Heart right ventricle (tissue), 16 donors: ENCODE measurements at regions not wholly inside any gene's neighbourhood (a gene's known extent, or its start where the extent isn't known, plus 50 kb on each side); places are given as distances from the start of the nearest gene placed in this dataset.

ENCODE experiments used
- ATAC-seq, 8 donors: fragments of 200-7000 bp; cut with Tn5 transposase; one replicate each; pipeline ENCODE4 v1.9.1; 2020; ENCODE audit warnings: mild to moderate bottlenecking in 8 of 8, moderate library complexity in 8 of 8, moderate number of reproducible peaks in 1 of 8
- DNase-seq, 2 donors: peaks; one replicate each; pipeline ENCODE4 v3.0.0-alpha.2; 2020
- H3K27ac ChIP-seq, 10 donors: fragments of 200-600 bp; sonication (generic) in 2 of 10; one replicate each; pipeline versions ENCODE4 v1.5.0 to v1.8.0; 2020 to 2022; ENCODE audit warnings: mild to moderate bottlenecking in 3 of 10
- H3K27me3 ChIP-seq, 7 donors: fragments of 200-600 bp; one replicate each; pipeline ENCODE4 v1.8.0; 2021 to 2022; ENCODE audit warnings: mild to moderate bottlenecking in 2 of 7
- H3K36me3 ChIP-seq, 9 donors: fragments of 200-600 bp; sonication (generic) in 1 of 9; one replicate each; pipeline versions ENCODE4 v1.5.0 to v1.8.0; 2020 to 2022; ENCODE audit warnings: mild to moderate bottlenecking in 2 of 9
- H3K4me1 ChIP-seq, 9 donors: fragments of 200-600 bp; sonication (generic) in 1 of 9; one replicate each; pipeline versions ENCODE4 v1.5.0 to v1.8.0; 2020 to 2022; ENCODE audit warnings: mild to moderate bottlenecking in 4 of 9
- H3K4me3 ChIP-seq, 10 donors: fragments of 200-600 bp; sonication (generic) in 2 of 10; one replicate each; pipeline versions ENCODE4 v1.5.0 to v1.8.0; 2020 to 2022; ENCODE audit warnings: mild to moderate bottlenecking in 7 of 10, moderate library complexity in 2 of 10
- H3K9me3 ChIP-seq, 11 donors: fragments of 200-600 bp in 10 of 11; sonication (generic) in 2 of 11; one replicate each; pipeline versions ENCODE4 v1.5.0 to v1.8.0; 2013 to 2022; ENCODE audit warnings: mild to moderate bottlenecking in 2 of 11, control low read depth in 1 of 11, moderate library complexity in 1 of 11
- WGBS, 2 donors: extraction: QIAGEN DNeasy Blood & Tissue Kit; methylation state at CpG; one replicate each; pipeline ENCODE4 v1.1.7; 2013; ENCODE audit warnings: inconsistent platforms in 1 of 2; 5-methylcytosine and 5-hydroxymethylcytosine counted together
- intact Hi-C, 10 donors: fragments of 100-400 bp; cut with DNase I; formaldehyde crosslinking; loops; one replicate each; pipeline versions ENCODE4 v1.11.1 to v1.14.2; 2022
- TF ChIP-seq, protein P1 (sequence below), 9 donors: fragments of 200-600 bp; sonication (generic) in 2 of 9; IDR thresholded peaks; one replicate each; pipeline versions ENCODE4 v1.5.0 to v1.8.0; 2021 to 2022; ENCODE audit warnings: antibody characterized with exemption in 9 of 9, mild to moderate bottlenecking in 5 of 9, moderate library complexity in 1 of 9
- donor health status: Arrhythmogenic right ventricular cardiomyopathy.
- donor health status: ischemic (EF 13 %, LVEDD 7.1; RV severe dilation, severe dysfunction).
- donor health status: healthy with polysubstance abuse.
- donor health status: DM: no; HTN: yes; CAD: no.
- donor health status: DM: no; HTN: no; CAD: no.
- donor health status: ischemic (EF 25% LVEDD 6.9; RV normal size, moderate dysfunction).
- donor health status: ischemic (EF 25% LVEDD 5.7; RV mildly dilated, moderate dysfunction).
- donor health status: healthy.
- donor health status: DM: yes; HTN: yes; CAD: no.
- donor health status: Ischemic cardiomyopathy.
- donor health status: ischemic (EF 35%, LVEDD 5.7; RV mildly dilated, moderate dysfunction).
- donor health status: nonischemic (EF 11% LVEDD 7.7; RV severe dilation, severe dysfunction).
- donor health status: DM: yes; HTN: yes; CAD: no.
- donor health status: PGD.
- donor health status: ischemic (EF 29% LVEDD 5.4; RV normal size, mild dysfunction).
- donor health status: nonischemic (EF 23%, LVEDD 6.1; RV moderate dilation, normal function).

- intact Hi-C loops: no loop called here
- Histone ChIP-seq H3K4me3 (no peak overlapping the region), H3K9me3 (peaks cover 0 to 15% (median 0%) of the 10 kb centered on the region in 11 donors), H3K4me1 (no peaks in the 10 kb centered on the region), H3K36me3 (no peaks in the 10 kb centered on the region), H3K27me3 (no peaks in the 10 kb centered on the region), H3K27ac (no peak overlapping the region)
- no peak for DNase-seq
- ATAC-seq: no peak
- TF ChIP-seq, protein P1, sequence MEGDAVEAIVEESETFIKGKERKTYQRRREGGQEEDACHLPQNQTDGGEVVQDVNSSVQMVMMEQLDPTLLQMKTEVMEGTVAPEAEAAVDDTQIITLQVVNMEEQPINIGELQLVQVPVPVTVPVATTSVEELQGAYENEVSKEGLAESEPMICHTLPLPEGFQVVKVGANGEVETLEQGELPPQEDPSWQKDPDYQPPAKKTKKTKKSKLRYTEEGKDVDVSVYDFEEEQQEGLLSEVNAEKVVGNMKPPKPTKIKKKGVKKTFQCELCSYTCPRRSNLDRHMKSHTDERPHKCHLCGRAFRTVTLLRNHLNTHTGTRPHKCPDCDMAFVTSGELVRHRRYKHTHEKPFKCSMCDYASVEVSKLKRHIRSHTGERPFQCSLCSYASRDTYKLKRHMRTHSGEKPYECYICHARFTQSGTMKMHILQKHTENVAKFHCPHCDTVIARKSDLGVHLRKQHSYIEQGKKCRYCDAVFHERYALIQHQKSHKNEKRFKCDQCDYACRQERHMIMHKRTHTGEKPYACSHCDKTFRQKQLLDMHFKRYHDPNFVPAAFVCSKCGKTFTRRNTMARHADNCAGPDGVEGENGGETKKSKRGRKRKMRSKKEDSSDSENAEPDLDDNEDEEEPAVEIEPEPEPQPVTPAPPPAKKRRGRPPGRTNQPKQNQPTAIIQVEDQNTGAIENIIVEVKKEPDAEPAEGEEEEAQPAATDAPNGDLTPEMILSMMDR (IDR thresholded peaks at IDR 0.05): no peak
- WGBS, 2 donors: 69 to 77% methylated on average over 1 of the region's 1 CpG
These were observed 1781.7 kb upstream of the PRR20A start for GRCh38 chr13:55359067-55359466.

- ATAC-seq (no peak), DNase-seq (no peak)
- H3K9me3 ChIP-seq: peaks cover 0 to 8% (median 0%) of the 10 kb centered on the region in 11 donors
- no peaks in the 10 kb centered on the region for H3K4me1 ChIP-seq
- intact Hi-C loops: no loop called here
- H3K27me3 ChIP-seq: no peaks in the 10 kb centered on the region
- H3K4me3 ChIP-seq: no peak overlapping the region
- no peak overlapping the region for H3K27ac ChIP-seq
- TF ChIP-seq, protein P1 (IDR thresholded peaks at IDR 0.05): no peak
- no peaks in the 10 kb centered on the region for H3K36me3 ChIP-seq
These were observed 1779.6 kb upstream of the PRR20A start for GRCh38 chr13:55361141-55361540.

DNA sequence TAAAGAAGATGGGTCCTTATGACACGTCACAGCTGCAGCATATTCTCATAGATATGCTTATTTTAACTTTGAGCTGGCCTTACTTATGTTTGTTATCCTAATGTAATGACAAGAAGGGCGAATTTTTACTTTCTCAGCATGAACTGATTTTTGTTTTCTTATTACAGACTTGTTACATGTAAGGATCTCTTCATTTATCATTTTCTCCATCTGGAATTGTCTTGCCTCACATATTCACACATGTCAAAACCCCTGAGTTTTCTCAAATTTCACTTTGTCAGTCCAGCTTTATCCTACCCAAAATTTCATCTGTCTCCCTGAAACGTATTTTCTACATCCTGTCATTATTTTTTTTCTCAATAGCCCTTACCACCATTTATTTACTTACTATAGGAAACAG, 1774.0 kb upstream of the PRR20A start:
- TF ChIP-seq, protein P1 (IDR thresholded peaks at IDR 0.05): no peak
- Histone ChIP-seq H3K4me3 (no peak overlapping the region), H3K27ac (no peak overlapping the region), H3K9me3 (no peaks in the 10 kb centered on the region), H3K4me1 (no peaks in the 10 kb centered on the region), H3K27me3 (no peaks in the 10 kb centered on the region), H3K36me3 (no peaks in the 10 kb centered on the region)
- WGBS, 2 donors: 49 to 52% methylated on average over 3 of the region's 3 CpGs
- no peak for DNase-seq
- intact Hi-C loops: no loop called here
- no peak for ATAC-seq

DNA sequence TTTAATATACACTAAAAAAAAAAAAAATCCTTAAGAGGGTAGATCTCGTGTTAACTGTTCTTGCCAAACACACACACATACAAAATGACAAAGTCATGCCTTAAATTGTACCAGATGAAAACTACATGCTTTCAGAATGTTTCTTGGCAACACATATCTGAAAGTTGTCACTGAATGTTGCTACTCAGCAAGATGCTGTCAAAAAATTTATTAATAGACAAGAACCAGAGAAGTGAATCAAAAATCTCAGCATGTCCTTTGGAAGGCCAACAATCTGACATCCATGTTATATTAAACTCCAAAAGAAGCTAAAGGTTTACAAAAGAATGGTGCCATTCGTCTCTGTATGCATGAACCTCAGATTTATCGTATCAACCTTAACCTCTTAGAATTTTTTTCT, 1746.2 kb upstream of the PRR20A start:
- WGBS, 2 donors: 79 to 83% methylated on average over 3 of the region's 3 CpGs
- Histone ChIP-seq H3K27ac (no peak overlapping the region), H3K4me1 (no peaks in the 10 kb centered on the region), H3K27me3 (no peaks in the 10 kb centered on the region), H3K4me3 (no peak overlapping the region), H3K36me3 (no peaks in the 10 kb centered on the region), H3K9me3 (peaks cover 0 to 24% (median 4%) of the 10 kb centered on the region in 11 donors)
- TF ChIP-seq, protein P1 (IDR thresholded peaks at IDR 0.05): no peak
- ATAC-seq (no peak), DNase-seq (no peak)
- intact Hi-C loops: no loop called here

- no peak for ATAC-seq
- no peaks in the 10 kb centered on the region for H3K9me3 ChIP-seq
- TF ChIP-seq, protein P1 (IDR thresholded peaks at IDR 0.05): no peak
- no peak overlapping the region for H3K27ac ChIP-seq
- no peaks in the 10 kb centered on the region for H3K4me1 ChIP-seq
- H3K27me3 ChIP-seq: no peaks in the 10 kb centered on the region
- intact Hi-C loops: no loop called here
- no peak overlapping the region for H3K4me3 ChIP-seq
- 76 to 80% methylated on average over 1 of the region's 1 CpG for WGBS, 2 donors
- no peak for DNase-seq
- H3K36me3 ChIP-seq: no peaks in the 10 kb centered on the region
These were observed 1737.8 kb upstream of the PRR20A start for GRCh38 chr13:55402870-55403269.
